ENCODE measurements at regions not wholly inside any gene's neighbourhood (a gene's known extent, or its start where the extent isn't known, plus 50 kb on each side); places are given as distances from the start of the nearest gene placed in this dataset.

- no peaks in the 10 kb centered on the region for H3K27me3 ChIP-seq (ENCODE audit: control insufficient read depth, insufficient read depth, low read length)
- no peaks in the 10 kb centered on the region for H3K36me3 ChIP-seq (ENCODE audit: control insufficient read depth, low read depth, low read length)
- no peaks in the 10 kb centered on the region for H3K9me3 ChIP-seq (ENCODE audit: control insufficient read depth, low read depth, low read length)
- H3K27ac ChIP-seq (ENCODE audit: low read length) = no peak overlapping the region
- no peak overlapping the region for H3K4me3 ChIP-seq (ENCODE audit: low read length)
- H3K9ac ChIP-seq (ENCODE audit: low read length) = no peak overlapping the region
- no peaks in the 10 kb centered on the region for H3K4me1 ChIP-seq (ENCODE audit: control insufficient read depth, low read depth, low read length)
Measured at GRCh38 chr3:186467969-186468368, 76.2 kb downstream of the CRYGS start.

DNA sequence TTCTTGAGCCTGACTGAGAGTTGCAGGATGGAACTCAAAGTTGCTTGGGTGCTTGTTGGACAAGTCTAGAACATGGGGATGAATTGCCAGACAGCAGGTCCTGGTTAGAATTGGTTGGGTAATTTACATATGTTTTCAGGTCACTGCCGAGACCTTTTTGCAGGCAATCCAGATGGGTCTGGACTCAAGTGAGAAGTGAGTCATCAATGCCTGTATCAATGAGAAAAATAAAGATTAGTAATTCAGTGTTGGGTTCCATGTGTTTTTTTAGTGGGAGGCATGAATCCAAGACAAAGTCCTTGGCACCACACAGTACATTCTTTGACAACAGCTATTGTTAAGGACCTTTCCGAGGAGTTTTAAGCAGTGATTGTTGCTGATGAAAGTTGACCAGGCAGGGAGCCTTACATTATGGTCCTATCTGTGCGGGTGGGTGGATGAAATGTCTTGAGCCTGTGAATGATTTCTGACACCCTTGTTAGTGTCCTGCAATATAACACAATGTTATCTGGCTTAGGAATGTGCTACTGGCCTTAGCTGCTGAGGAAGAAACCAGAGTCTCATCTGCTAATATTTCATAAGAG is 77.7 kb downstream of the CRYGS start:
- no peaks in the 10 kb centered on the region for H3K4me1 ChIP-seq (ENCODE audit: control insufficient read depth, low read depth, low read length)
- H3K4me3 ChIP-seq (ENCODE audit: low read length) = no peak overlapping the region
- H3K27me3 ChIP-seq (ENCODE audit: control insufficient read depth, insufficient read depth, low read length) = no peaks in the 10 kb centered on the region
- no peak overlapping the region for H3K27ac ChIP-seq (ENCODE audit: low read length)
- H3K9me3 ChIP-seq (ENCODE audit: control insufficient read depth, low read depth, low read length) = no peaks in the 10 kb centered on the region
- H3K36me3 ChIP-seq (ENCODE audit: control insufficient read depth, low read depth, low read length) = no peaks in the 10 kb centered on the region
- no peak overlapping the region for H3K9ac ChIP-seq (ENCODE audit: low read length)

GRCh38 chr3:186465508-186465907 is 78.7 kb downstream of the CRYGS start:
- Histone ChIP-seq H3K9me3 (ENCODE audit: control insufficient read depth, low read depth, low read length) (no peaks in the 10 kb centered on the region), H3K4me3 (ENCODE audit: low read length) (no peak overlapping the region), H3K4me1 (ENCODE audit: control insufficient read depth, low read depth, low read length) (no peaks in the 10 kb centered on the region), H3K36me3 (ENCODE audit: control insufficient read depth, low read depth, low read length) (no peaks in the 10 kb centered on the region), H3K9ac (ENCODE audit: low read length) (no peak overlapping the region), H3K27me3 (ENCODE audit: control insufficient read depth, insufficient read depth, low read length) (no peaks in the 10 kb centered on the region), H3K27ac (ENCODE audit: low read length) (no peak overlapping the region)

GRCh38 chr3:186464424-186465093 is 79.6 kb downstream of the CRYGS start:
- no peaks in the 10 kb centered on the region for H3K27me3 ChIP-seq (ENCODE audit: control insufficient read depth, insufficient read depth, low read length)
- H3K36me3 ChIP-seq (ENCODE audit: control insufficient read depth, low read depth, low read length) = no peaks in the 10 kb centered on the region
- no peak overlapping the region for H3K4me3 ChIP-seq (ENCODE audit: low read length)
- H3K9ac ChIP-seq (ENCODE audit: low read length) = no peak overlapping the region
- H3K27ac ChIP-seq (ENCODE audit: low read length) = no peak overlapping the region
- H3K4me1 ChIP-seq (ENCODE audit: control insufficient read depth, low read depth, low read length) = no peaks in the 10 kb centered on the region
- H3K9me3 ChIP-seq (ENCODE audit: control insufficient read depth, low read depth, low read length) = no peaks in the 10 kb centered on the region

- H3K4me1 ChIP-seq (ENCODE audit: control insufficient read depth, low read depth, low read length) = no peaks in the 10 kb centered on the region
- no peaks in the 10 kb centered on the region for H3K36me3 ChIP-seq (ENCODE audit: control insufficient read depth, low read depth, low read length)
- no peaks in the 10 kb centered on the region for H3K9me3 ChIP-seq (ENCODE audit: control insufficient read depth, low read depth, low read length)
- no peak overlapping the region for H3K9ac ChIP-seq (ENCODE audit: low read length)
- no peaks in the 10 kb centered on the region for H3K27me3 ChIP-seq (ENCODE audit: control insufficient read depth, insufficient read depth, low read length)
- no peak overlapping the region for H3K4me3 ChIP-seq (ENCODE audit: low read length)
- no peak overlapping the region for H3K27ac ChIP-seq (ENCODE audit: low read length)
Measured at GRCh38 chr3:186461141-186461540, 83.0 kb downstream of the CRYGS start.

- Histone ChIP-seq H3K9me3 (ENCODE audit: control insufficient read depth, low read depth, low read length) (no peaks in the 10 kb centered on the region), H3K4me1 (ENCODE audit: control insufficient read depth, low read depth, low read length) (no peaks in the 10 kb centered on the region), H3K36me3 (ENCODE audit: control insufficient read depth, low read depth, low read length) (no peaks in the 10 kb centered on the region), H3K27ac (ENCODE audit: low read length) (no peak overlapping the region), H3K4me3 (ENCODE audit: low read length) (no peak overlapping the region), H3K9ac (ENCODE audit: low read length) (no peak overlapping the region), H3K27me3 (ENCODE audit: control insufficient read depth, insufficient read depth, low read length) (no peaks in the 10 kb centered on the region)
Measured at GRCh38 chr3:186459108-186459467, 85.1 kb downstream of the CRYGS start.

GRCh38 chr3:186458306-186459107 is 85.7 kb downstream of the CRYGS start:
- no peaks in the 10 kb centered on the region for H3K9me3 ChIP-seq (ENCODE audit: control insufficient read depth, low read depth, low read length)
- H3K4me1 ChIP-seq (ENCODE audit: control insufficient read depth, low read depth, low read length) = no peaks in the 10 kb centered on the region
- H3K27ac ChIP-seq (ENCODE audit: low read length) = no peak overlapping the region
- H3K4me3 ChIP-seq (ENCODE audit: low read length) = no peak overlapping the region
- no peak overlapping the region for H3K9ac ChIP-seq (ENCODE audit: low read length)
- H3K27me3 ChIP-seq (ENCODE audit: control insufficient read depth, insufficient read depth, low read length) = no peaks in the 10 kb centered on the region
- no peaks in the 10 kb centered on the region for H3K36me3 ChIP-seq (ENCODE audit: control insufficient read depth, low read depth, low read length)

DNA sequence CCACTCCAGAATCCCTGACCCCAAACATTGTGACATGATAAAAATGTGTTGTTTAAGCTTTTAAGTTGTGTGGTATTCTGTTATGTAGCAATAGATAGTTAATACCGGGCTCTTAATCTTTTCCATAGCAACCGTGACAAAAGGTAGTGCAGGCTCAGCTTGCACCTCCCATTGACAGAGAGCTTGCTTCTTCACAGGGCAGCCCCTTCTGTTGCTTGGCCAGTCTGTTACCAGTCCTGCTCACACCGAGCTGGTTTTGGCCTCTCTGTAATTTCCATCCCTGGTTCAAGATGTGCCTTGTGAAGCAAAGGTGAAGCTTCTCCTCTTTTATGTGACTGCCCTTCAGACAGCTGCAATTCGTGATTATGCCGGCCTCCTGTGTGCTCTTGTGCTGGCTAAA is 86.9 kb downstream of the CRYGS start:
- Histone ChIP-seq H3K9me3 (ENCODE audit: control insufficient read depth, low read depth, low read length) (no peaks in the 10 kb centered on the region), H3K27me3 (ENCODE audit: control insufficient read depth, insufficient read depth, low read length) (no peaks in the 10 kb centered on the region), H3K4me1 (ENCODE audit: control insufficient read depth, low read depth, low read length) (no peaks in the 10 kb centered on the region), H3K27ac (ENCODE audit: low read length) (no peak overlapping the region), H3K36me3 (ENCODE audit: control insufficient read depth, low read depth, low read length) (no peaks in the 10 kb centered on the region), H3K4me3 (ENCODE audit: low read length) (no peak overlapping the region), H3K9ac (ENCODE audit: low read length) (no peak overlapping the region)

- Histone ChIP-seq H3K9ac (ENCODE audit: low read length) (no peak overlapping the region), H3K4me1 (ENCODE audit: control insufficient read depth, low read depth, low read length) (no peaks in the 10 kb centered on the region), H3K36me3 (ENCODE audit: control insufficient read depth, low read depth, low read length) (no peaks in the 10 kb centered on the region), H3K9me3 (ENCODE audit: control insufficient read depth, low read depth, low read length) (no peaks in the 10 kb centered on the region), H3K4me3 (ENCODE audit: low read length) (no peak overlapping the region), H3K27ac (ENCODE audit: low read length) (no peak overlapping the region), H3K27me3 (ENCODE audit: control insufficient read depth, insufficient read depth, low read length) (no peaks in the 10 kb centered on the region)
Measured at GRCh38 chr3:186456731-186457191, 87.4 kb downstream of the CRYGS start.

DNA sequence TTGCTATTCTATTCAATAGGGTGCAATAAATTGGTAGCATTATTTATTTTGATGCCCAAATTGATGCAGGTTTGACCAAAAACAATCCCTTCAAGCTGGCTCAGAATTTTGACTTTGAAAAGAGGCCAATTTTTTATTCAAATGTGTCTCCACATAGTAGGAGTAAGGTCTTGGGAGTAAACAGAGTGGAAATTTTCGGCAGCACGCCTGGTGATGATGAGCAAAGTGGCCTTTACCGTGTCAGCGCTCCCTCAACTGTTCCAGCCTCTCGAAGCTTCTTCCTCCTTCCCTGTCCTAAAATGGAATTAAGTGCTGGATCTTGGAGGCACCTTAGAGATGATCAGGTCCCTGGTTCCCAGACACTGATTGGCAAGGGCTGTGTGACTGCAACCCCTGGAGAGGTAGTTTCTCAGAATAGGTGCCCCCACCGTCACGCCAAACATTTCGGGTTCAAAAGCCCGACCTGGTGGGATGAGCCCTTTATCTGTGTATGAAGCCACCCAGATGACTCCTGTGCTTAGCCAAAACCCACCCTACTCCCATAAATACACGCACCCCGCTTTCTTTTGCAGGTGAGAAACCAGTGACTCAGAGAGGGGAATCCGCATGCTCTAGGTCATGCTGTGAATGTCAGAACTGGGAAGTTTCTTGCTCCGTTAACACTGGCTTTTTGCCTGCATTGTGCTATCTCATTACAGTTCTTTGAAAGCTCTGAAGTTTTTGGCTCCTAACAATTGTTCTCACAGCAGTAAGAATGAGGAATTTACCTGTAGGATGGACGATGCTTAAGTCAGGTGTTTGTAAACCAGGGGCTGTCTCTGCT is 89.1 kb downstream of the CRYGS start:
- Histone ChIP-seq H3K27ac (ENCODE audit: low read length) (no peak overlapping the region), H3K9ac (ENCODE audit: low read length) (no peak overlapping the region), H3K27me3 (ENCODE audit: control insufficient read depth, insufficient read depth, low read length) (no peaks in the 10 kb centered on the region), H3K9me3 (ENCODE audit: control insufficient read depth, low read depth, low read length) (no peaks in the 10 kb centered on the region), H3K4me1 (ENCODE audit: control insufficient read depth, low read depth, low read length) (no peaks in the 10 kb centered on the region), H3K36me3 (ENCODE audit: control insufficient read depth, low read depth, low read length) (no peaks in the 10 kb centered on the region), H3K4me3 (ENCODE audit: low read length) (no peak overlapping the region)

- no peak overlapping the region for H3K4me3 ChIP-seq (ENCODE audit: low read length)
- no peaks in the 10 kb centered on the region for H3K27me3 ChIP-seq (ENCODE audit: control insufficient read depth, insufficient read depth, low read length)
- H3K36me3 ChIP-seq (ENCODE audit: control insufficient read depth, low read depth, low read length) = no peaks in the 10 kb centered on the region
- no peak overlapping the region for H3K27ac ChIP-seq (ENCODE audit: low read length)
- no peak overlapping the region for H3K9ac ChIP-seq (ENCODE audit: low read length)
- H3K9me3 ChIP-seq (ENCODE audit: control insufficient read depth, low read depth, low read length) = no peaks in the 10 kb centered on the region
- no peaks in the 10 kb centered on the region for H3K4me1 ChIP-seq (ENCODE audit: control insufficient read depth, low read depth, low read length)
Measured at GRCh38 chr3:186453531-186453930, 90.6 kb downstream of the CRYGS start.
